T-helper 1 cell treated with Interleukin-12 subunit alpha and Interleukin-12 subunit beta and Interleukin-4 antibody, amounts not matched to agents 30 μg/mL and 1 μg/mL, for 36 hours (primary cell): ENCODE measurements at regions not wholly inside any gene's neighbourhood (a gene's known extent, or its start where the extent isn't known, plus 50 kb on each side); places are given as distances from the start of the nearest gene placed in this dataset.

Source experiments
- H3K27ac Mint-ChIP-seq: one replicate; pipeline ENCODE4 v1.8.0; 2021; ENCODE audit warnings: mild to moderate bottlenecking, mixed read lengths
- H3K27me3 Mint-ChIP-seq: one replicate; pipeline ENCODE4 v1.8.0; 2021; ENCODE audit warnings: low read depth, mixed read lengths
- H3K36me3 Mint-ChIP-seq: one replicate; pipeline ENCODE4 v1.8.0; 2021; ENCODE audit warnings: low read depth, mixed read lengths
- H3K4me1 Mint-ChIP-seq: one replicate; pipeline ENCODE4 v1.8.0; 2021; ENCODE audit warnings: low read depth, mixed read lengths
- H3K4me3 Mint-ChIP-seq: one replicate; pipeline ENCODE4 v1.8.0; 2021; ENCODE audit warnings: mild to moderate bottlenecking, moderate library complexity, mixed read lengths
- H3K9me3 Mint-ChIP-seq: one replicate; pipeline ENCODE4 v1.8.0; 2021; ENCODE audit warnings: mixed read lengths

- Mint-ChIP-seq H3K27me3 (peaks cover 2% of the 10 kb centered on the region), H3K27ac (no peak overlapping the region), H3K4me1 (no peaks in the 10 kb centered on the region), H3K36me3 (no peaks in the 10 kb centered on the region), H3K9me3 (no peaks in the 10 kb centered on the region), H3K4me3 (no peak overlapping the region)
Measured at GRCh38 chr18:10025711-10026670, 112.2 kb downstream of the VAPA start.

GRCh38 chr18:10027031-10027430 is 113.2 kb downstream of the VAPA start:
- Mint-ChIP-seq H3K9me3 (no peaks in the 10 kb centered on the region), H3K27me3 (peaks cover 3% of the 10 kb centered on the region), H3K36me3 (no peaks in the 10 kb centered on the region), H3K4me1 (no peaks in the 10 kb centered on the region), H3K4me3 (no peak overlapping the region), H3K27ac (no peak overlapping the region)

GRCh38 chr18:10027461-10027860 is 113.6 kb downstream of the VAPA start:
- no peaks in the 10 kb centered on the region for H3K36me3 Mint-ChIP-seq
- no peaks in the 10 kb centered on the region for H3K4me1 Mint-ChIP-seq
- no peak overlapping the region for H3K27ac Mint-ChIP-seq
- peaks cover 3% of the 10 kb centered on the region for H3K27me3 Mint-ChIP-seq
- H3K9me3 Mint-ChIP-seq, result no peaks in the 10 kb centered on the region
- H3K4me3 Mint-ChIP-seq, result no peak overlapping the region

- H3K36me3 Mint-ChIP-seq, result no peaks in the 10 kb centered on the region
- no peak overlapping the region for H3K27ac Mint-ChIP-seq
- peaks cover 15% of the 10 kb centered on the region for H3K27me3 Mint-ChIP-seq
- H3K4me3 Mint-ChIP-seq, result no peak overlapping the region
- H3K4me1 Mint-ChIP-seq, result peaks cover 3% of the 10 kb centered on the region
- no peaks in the 10 kb centered on the region for H3K9me3 Mint-ChIP-seq
Measured at GRCh38 chr18:10029711-10030110, 115.9 kb downstream of the VAPA start.

- H3K4me3 Mint-ChIP-seq, result no peak overlapping the region
- H3K4me1 Mint-ChIP-seq, result peaks cover 3% of the 10 kb centered on the region
- no peaks in the 10 kb centered on the region for H3K36me3 Mint-ChIP-seq
- H3K27me3 Mint-ChIP-seq, result peaks cover 20% of the 10 kb centered on the region
- no peaks in the 10 kb centered on the region for H3K9me3 Mint-ChIP-seq
- H3K27ac Mint-ChIP-seq, result no peak overlapping the region
Measured at GRCh38 chr18:10030816-10031541, 117.2 kb downstream of the VAPA start.

- Mint-ChIP-seq H3K9me3 (no peaks in the 10 kb centered on the region), H3K4me3 (no peak overlapping the region), H3K4me1 (peaks cover 3% of the 10 kb centered on the region), H3K36me3 (no peaks in the 10 kb centered on the region), H3K27ac (no peak overlapping the region), H3K27me3 (peaks cover 20% of the 10 kb centered on the region)
Measured at GRCh38 chr18:10032331-10033015, 118.7 kb downstream of the VAPA start.

- no peak overlapping the region for H3K27ac Mint-ChIP-seq
- no peaks in the 10 kb centered on the region for H3K36me3 Mint-ChIP-seq
- H3K4me3 Mint-ChIP-seq, result no peak overlapping the region
- H3K9me3 Mint-ChIP-seq, result no peaks in the 10 kb centered on the region
- peaks cover 20% of the 10 kb centered on the region for H3K27me3 Mint-ChIP-seq
- peaks cover 3% of the 10 kb centered on the region for H3K4me1 Mint-ChIP-seq
Measured at GRCh38 chr18:10033016-10033399, 119.2 kb downstream of the VAPA start.

GRCh38 chr18:10035281-10035991 is 121.6 kb downstream of the VAPA start:
- H3K27ac Mint-ChIP-seq, result no peak overlapping the region

GRCh38 chr18:10036479-10036878 is 122.7 kb downstream of the VAPA start:
- peaks cover 18% of the 10 kb centered on the region for H3K27me3 Mint-ChIP-seq
- H3K4me1 Mint-ChIP-seq, result peaks cover 3% of the 10 kb centered on the region
- H3K36me3 Mint-ChIP-seq, result no peaks in the 10 kb centered on the region
- H3K9me3 Mint-ChIP-seq, result peaks cover 3% of the 10 kb centered on the region
- H3K4me3 Mint-ChIP-seq, result no peak overlapping the region
- no peak overlapping the region for H3K27ac Mint-ChIP-seq

More at GRCh38 chr18:10035281-10035991, 121.6 kb downstream of the VAPA start:
- Mint-ChIP-seq H3K4me3 (no peak overlapping the region), H3K9me3 (no peaks in the 10 kb centered on the region), H3K27me3 (peaks cover 20% of the 10 kb centered on the region), H3K4me1 (peaks cover 3% of the 10 kb centered on the region), H3K36me3 (no peaks in the 10 kb centered on the region)

GRCh38 chr18:10037181-10037580 is 123.4 kb downstream of the VAPA start:
- Mint-ChIP-seq H3K27ac (no peak overlapping the region), H3K4me3 (no peak overlapping the region)

GRCh38 chr18:10038268-10038667 is 124.5 kb downstream of the VAPA start:
- Mint-ChIP-seq H3K36me3 (no peaks in the 10 kb centered on the region), H3K4me3 (no peak overlapping the region), H3K9me3 (peaks cover 11% of the 10 kb centered on the region), H3K27me3 (peaks cover 16% of the 10 kb centered on the region), H3K4me1 (no peaks in the 10 kb centered on the region), H3K27ac (no peak overlapping the region)

More at GRCh38 chr18:10037181-10037580, 123.4 kb downstream of the VAPA start:
- Mint-ChIP-seq H3K9me3 (peaks cover 7% of the 10 kb centered on the region), H3K27me3 (peaks cover 23% of the 10 kb centered on the region), H3K4me1 (peaks cover 3% of the 10 kb centered on the region), H3K36me3 (no peaks in the 10 kb centered on the region)

GRCh38 chr18:10040287-10041011 is 126.6 kb downstream of the VAPA start:
- H3K4me1 Mint-ChIP-seq, result no peaks in the 10 kb centered on the region
- H3K27me3 Mint-ChIP-seq, result peaks cover 6% of the 10 kb centered on the region
- H3K27ac Mint-ChIP-seq, result no peak overlapping the region
- H3K9me3 Mint-ChIP-seq, result peaks cover 11% of the 10 kb centered on the region
- H3K36me3 Mint-ChIP-seq, result no peaks in the 10 kb centered on the region
- H3K4me3 Mint-ChIP-seq, result no peak overlapping the region

- peaks cover 11% of the 10 kb centered on the region for H3K9me3 Mint-ChIP-seq
- no peaks in the 10 kb centered on the region for H3K4me1 Mint-ChIP-seq
- H3K36me3 Mint-ChIP-seq, result no peaks in the 10 kb centered on the region
- H3K27me3 Mint-ChIP-seq, result peaks cover 6% of the 10 kb centered on the region
- no peak overlapping the region for H3K27ac Mint-ChIP-seq
- H3K4me3 Mint-ChIP-seq, result no peak overlapping the region
Measured at GRCh38 chr18:10041180-10041579, 127.4 kb downstream of the VAPA start.
